Small intestine (tissue), 7 donors: ENCODE measurements at regions not wholly inside any gene's neighbourhood (a gene's known extent, or its start where the extent isn't known, plus 50 kb on each side); places are given as distances from the start of the nearest gene placed in this dataset.

Source experiments
- DNase-seq, 2 donors: peaks; one replicate each; pipeline versions ENCODE4 v3.0.0 to v3.0.0-alpha.2; 2013
- FAIRE-seq: peaks from 2 replicates; lab custom pipeline; 2012; peaks lifted over from hg19 to GRCh38; lab: Jason Lieb, UNC
- H3K27ac ChIP-seq, 3 donors: one replicate each; pipeline ENCODE4 v1.5.1; 2013; ENCODE audit warnings: low read length in 2 of 3, mild to moderate bottlenecking in 2 of 3, control low read depth in 1 of 3, inconsistent platforms in 1 of 3, low read depth in 1 of 3, moderate library complexity in 1 of 3
- H3K27me3 ChIP-seq, 3 donors: one replicate each; pipeline ENCODE4 v1.6.1; 2013; ENCODE audit warnings: low read length in 3 of 3, inconsistent platforms in 1 of 3; ENCODE audit not compliant: control insufficient read depth in 3 of 3, insufficient read depth in 3 of 3
- H3K36me3 ChIP-seq, 3 donors: one replicate each; pipeline ENCODE4 v1.6.1; 2013; ENCODE audit warnings: low read length in 3 of 3, inconsistent platforms in 1 of 3, low read depth in 1 of 3, mild to moderate bottlenecking in 1 of 3, moderate library complexity in 1 of 3; ENCODE audit not compliant: control insufficient read depth in 3 of 3, insufficient read depth in 2 of 3
- H3K4me1 ChIP-seq, 3 donors: one replicate each; pipeline ENCODE4 v1.6.1; 2013; ENCODE audit warnings: low read length in 2 of 3, inconsistent platforms in 1 of 3, low read depth in 1 of 3, mild to moderate bottlenecking in 1 of 3, moderate library complexity in 1 of 3; ENCODE audit not compliant: control insufficient read depth in 3 of 3, insufficient read depth in 2 of 3
- H3K4me3 ChIP-seq, 3 donors: one replicate each; pipeline ENCODE4 v1.5.1; 2013; ENCODE audit warnings: low read length in 3 of 3, control low read depth in 1 of 3, inconsistent platforms in 1 of 3, low read depth in 1 of 3, mild to moderate bottlenecking in 1 of 3, moderate library complexity in 1 of 3
- H3K9me3 ChIP-seq, 2 donors: one replicate each; pipeline ENCODE4 v1.6.1; 2013; ENCODE audit warnings: low read depth in 1 of 2, low read length in 1 of 2; ENCODE audit not compliant: control insufficient read depth in 2 of 2, insufficient read depth in 1 of 2
- WGBS, 3 donors: extraction: QIAGEN DNeasy Blood & Tissue Kit; methylation state at CpG; one replicate each; pipeline ENCODE4 v1.1.7; 2013; 5-methylcytosine and 5-hydroxymethylcytosine counted together
- donor health status: healthy with polysubstance abuse.
- donor health status: control.
- donor health status: control.
- donor health status: Bipolar disorder and iron deficiency.
- donor health status: healthy.

GRCh38 chr4:8698341-8699062 lies 105.9 kb downstream of the CPZ start:
- DNase-seq (no peak), FAIRE-seq (no peak)
- H3K27ac ChIP-seq = no peak overlapping the region
- peaks cover 0 to 6% (median 0%) of the 10 kb centered on the region in 3 donors for H3K27me3 ChIP-seq
- H3K4me1 ChIP-seq = no peaks in the 10 kb centered on the region
- no peak overlapping the region for H3K4me3 ChIP-seq
- WGBS, 3 donors = 89 to 90% (median 89%) methylated on average over 19 to 20 of the region's 20 CpGs
- H3K36me3 ChIP-seq = no peaks in the 10 kb centered on the region
- no peaks in the 10 kb centered on the region for H3K9me3 ChIP-seq

DNA sequence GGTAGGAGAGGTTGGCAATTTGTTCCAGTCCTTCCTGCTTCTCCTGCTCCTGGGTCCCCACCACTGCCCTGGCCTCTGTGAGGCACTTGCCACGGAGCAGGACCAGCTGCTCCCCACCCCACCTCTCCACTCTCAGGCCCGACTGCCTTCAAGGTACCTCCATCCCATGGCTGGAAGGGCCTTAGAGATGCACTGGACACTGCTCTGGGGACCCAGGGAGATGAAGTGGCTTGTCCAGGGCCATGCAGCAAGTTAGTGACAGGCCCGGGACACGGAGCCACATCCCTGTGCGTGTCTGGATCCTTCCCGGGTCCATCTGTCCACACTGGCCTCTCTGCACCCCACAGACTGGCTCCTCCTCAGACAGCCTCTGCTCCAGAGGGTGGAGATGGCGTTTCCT lies 105.3 kb downstream of the CPZ start:
- FAIRE-seq (no peak), DNase-seq (no peak)
- H3K9me3 ChIP-seq = no peaks in the 10 kb centered on the region
- no peaks in the 10 kb centered on the region for H3K4me1 ChIP-seq
- no peak overlapping the region for H3K27ac ChIP-seq
- H3K36me3 ChIP-seq = no peaks in the 10 kb centered on the region
- WGBS, 3 donors = 76 to 86% (median 82%) methylated on average over 7 of the region's 7 CpGs
- H3K4me3 ChIP-seq = no peak overlapping the region
- H3K27me3 ChIP-seq = peaks cover 0 to 6% (median 0%) of the 10 kb centered on the region in 3 donors

GRCh38 chr4:8696369-8697127 lies 104.0 kb downstream of the CPZ start:
- Histone ChIP-seq H3K4me1 (no peaks in the 10 kb centered on the region), H3K27ac (no peak overlapping the region)

GRCh38 chr4:8695237-8696219 lies 103.0 kb downstream of the CPZ start:
- Histone ChIP-seq H3K27ac (no peak overlapping the region), H3K4me1 (no peaks in the 10 kb centered on the region), H3K4me3 (no peak overlapping the region), H3K9me3 (no peaks in the 10 kb centered on the region), H3K27me3 (peaks cover 0 to 4% (median 0%) of the 10 kb centered on the region in 3 donors), H3K36me3 (no peaks in the 10 kb centered on the region)
- FAIRE-seq = no peak
- WGBS, 3 donors = 67 to 75% (median 70%) methylated on average over 18 of the region's 18 CpGs
- no peak for DNase-seq

More at GRCh38 chr4:8696369-8697127, 104.0 kb downstream of the CPZ start:
- H3K9me3 ChIP-seq = no peaks in the 10 kb centered on the region
- DNase-seq (no peak), FAIRE-seq (no peak)
- no peak overlapping the region for H3K4me3 ChIP-seq
- no peaks in the 10 kb centered on the region for H3K36me3 ChIP-seq
- WGBS, 3 donors = 76 to 82% (median 81%) methylated on average over 10 of the region's 10 CpGs
- peaks cover 0 to 4% (median 0%) of the 10 kb centered on the region in 3 donors for H3K27me3 ChIP-seq

GRCh38 chr4:8694651-8695151 lies 102.1 kb downstream of the CPZ start:
- no peaks in the 10 kb centered on the region for H3K4me1 ChIP-seq
- no peak for DNase-seq

GRCh38 chr4:8694226-8694625 lies 101.7 kb downstream of the CPZ start:
- no peak for FAIRE-seq
- no peaks in the 10 kb centered on the region for H3K36me3 ChIP-seq
- peaks cover 0 to 4% (median 3%) of the 10 kb centered on the region in 3 donors for H3K27me3 ChIP-seq
- 60 to 64% (median 63%) methylated on average over 8 of the region's 8 CpGs for WGBS, 3 donors
- no peaks in the 10 kb centered on the region for H3K4me1 ChIP-seq
- no peak for DNase-seq
- H3K9me3 ChIP-seq = no peaks in the 10 kb centered on the region
- no peak overlapping the region for H3K4me3 ChIP-seq
- H3K27ac ChIP-seq = no peak overlapping the region

More at GRCh38 chr4:8694651-8695151, 102.1 kb downstream of the CPZ start:
- H3K27ac ChIP-seq = no peak overlapping the region
- no peaks in the 10 kb centered on the region for H3K36me3 ChIP-seq
- H3K4me3 ChIP-seq = no peak overlapping the region
- H3K9me3 ChIP-seq = no peaks in the 10 kb centered on the region
- 45 to 60% (median 55%) methylated on average over 9 to 10 of the region's 10 CpGs for WGBS, 3 donors
- H3K27me3 ChIP-seq = peaks cover 0 to 4% (median 0%) of the 10 kb centered on the region in 3 donors
- no peak for FAIRE-seq

GRCh38 chr4:8691151-8691775 lies 98.7 kb downstream of the CPZ start:
- H3K36me3 ChIP-seq = no peaks in the 10 kb centered on the region
- peaks cover 0 to 9% (median 9%) of the 10 kb centered on the region in 3 donors for H3K27me3 ChIP-seq
- FAIRE-seq (no peak), DNase-seq (no peak)
- H3K4me3 ChIP-seq = no peak overlapping the region
- H3K9me3 ChIP-seq = no peaks in the 10 kb centered on the region
- H3K27ac ChIP-seq = no peak overlapping the region
- H3K4me1 ChIP-seq = no peaks in the 10 kb centered on the region
- 85 to 90% (median 86%) methylated on average over 26 to 27 of the region's 27 CpGs for WGBS, 3 donors
